Neural progenitor cell (in vitro differentiated cells): ENCODE measurements at regions not wholly inside any gene's neighbourhood (a gene's known extent, or its start where the extent isn't known, plus 50 kb on each side); places are given as distances from the start of the nearest gene placed in this dataset.

Experiments
- CTCF ChIP-seq: fragments of 200-600 bp; sonication (generic); IDR thresholded peaks from 2 replicates; pipeline ENCODE4 v1.5.1; 2017; ENCODE audit warnings: antibody characterized with exemption, mild to moderate bottlenecking
- EZH2 ChIP-seq: fragments of 200-600 bp; sonication (generic); IDR thresholded peaks from 2 replicates; pipeline ENCODE4 v1.6.1; 2017; ENCODE audit warnings: antibody characterized with exemption, mild to moderate bottlenecking, moderate library complexity
- EZH2phosphoT487 ChIP-seq: fragments of 200-600 bp; sonication (generic); IDR thresholded peaks from 2 replicates; pipeline ENCODE4 v1.6.1; 2017; ENCODE audit warnings: antibody characterized with exemption

GRCh38 chr14:56514663-56515371 lies 64.8 kb upstream of the TMEM260 start:
- TF ChIP-seq CTCF, result no peak
- TF ChIP-seq EZH2, result no peak
- no peak for TF ChIP-seq EZH2phosphoT487
